Motor neuron (in vitro differentiated cells): ENCODE measurements at regions not wholly inside any gene's neighbourhood (a gene's known extent, or its start where the extent isn't known, plus 50 kb on each side); places are given as distances from the start of the nearest gene placed in this dataset.

ENCODE experiments used
- ATAC-seq, 8 experiments: fragments of 200-7000 bp; cut with Tn5 transposase; replicated peaks in 6 of 8; 2 replicates each; pipeline ENCODE4 v1.8.0; 2021; ENCODE audit warnings: mild to moderate bottlenecking in 8 of 8, moderate library complexity in 8 of 8
- H3K27ac ChIP-seq, 2 donors: fragments of 250-450 bp; sonication (Bioruptor Pico); 2 replicates each; pipeline ENCODE4 v1.9.0; 2021; ENCODE audit warnings: antibody characterized with exemption in 2 of 2, mild to moderate bottlenecking in 2 of 2, moderate library complexity in 1 of 2
- H3K4me1 ChIP-seq, 2 donors: fragments of 250-450 bp; sonication (Bioruptor Pico); replicated peaks in 1 of 2; 2 replicates each; pipeline ENCODE4 v1.6.1; 2021; ENCODE audit warnings: antibody characterized with exemption in 2 of 2, mild to moderate bottlenecking in 2 of 2, moderate library complexity in 1 of 2
- H3K4me3 ChIP-seq, 5 donors: fragments of 250-450 bp; sonication (Bioruptor Pico); 2 replicates each; pipeline ENCODE4 v1.9.0; 2021; ENCODE audit warnings: antibody characterized with exemption in 5 of 5, mild to moderate bottlenecking in 5 of 5, moderate library complexity in 4 of 5
- WGBS, 10 experiments: fragments of 450-650 bp; shearing (Covaris generic); methylation state at CpG; one replicate each; pipeline ENCODE4 v1.0.0; 2022; 5-methylcytosine and 5-hydroxymethylcytosine counted together
- in situ Hi-C, 9 experiments: fragments of 400-800 bp; cut with MboI; loops; one replicate each; pipeline ENCODE4 v1.15.0; 2021; ENCODE audit warnings: low sequenced_read_pairs in 9 of 9, low pct_unique_long_range_greater_than_20kb in 2 of 9; ENCODE audit not compliant: unreplicated experiment in 9 of 9

DNA sequence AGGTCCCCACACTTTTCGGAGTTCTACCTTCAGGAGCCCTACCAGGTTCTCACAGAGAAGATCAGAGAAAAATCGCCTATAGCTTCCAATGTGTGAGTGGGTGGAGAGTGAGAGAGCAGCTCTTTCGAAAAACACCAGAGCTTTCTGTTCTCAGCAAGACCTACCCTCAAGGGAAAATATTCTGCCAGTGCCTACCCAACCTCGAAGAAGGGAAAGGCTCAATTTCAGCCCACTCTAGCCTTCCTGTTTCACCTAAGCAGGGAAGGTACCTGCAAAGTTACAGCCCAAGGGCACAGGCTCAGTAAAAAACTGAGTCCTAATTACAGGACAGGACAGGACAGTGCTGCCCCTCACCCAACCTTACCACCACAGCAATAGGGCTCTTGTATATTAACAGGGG, 104.0 kb upstream of the WDR17 start:
- WGBS, 10 experiments = 0 to 85% (median 64%) methylated on average over 2 to 3 of the region's 4 CpGs; no CpG with 5 or more reads in 4 of the 10 experiments
- Histone ChIP-seq H3K27ac (no peak overlapping the region), H3K4me1 (peaks cover 0 to 6% of the 10 kb centered on the region in 2 donors), H3K4me3 (no peak overlapping the region)
- no peak for ATAC-seq
- in situ Hi-C loops = no loop called here

DNA sequence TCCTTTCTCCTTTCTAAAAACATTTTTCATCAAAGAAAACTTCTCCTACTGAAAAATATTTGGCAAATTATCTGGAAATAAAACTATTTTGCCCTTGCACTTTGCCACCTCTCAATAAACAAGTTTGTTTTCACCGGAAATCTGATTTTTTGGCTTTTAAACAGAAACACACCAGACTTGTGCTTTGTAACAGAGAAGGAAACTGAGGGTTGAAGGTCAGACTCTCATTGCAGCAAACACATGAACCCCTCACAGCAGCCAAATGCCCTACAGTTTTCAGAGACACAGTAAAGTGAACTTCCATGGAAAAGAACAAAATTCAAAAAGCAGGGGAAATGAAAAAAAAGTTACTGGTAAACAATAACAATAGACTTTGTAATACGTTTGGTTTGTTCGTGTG, 95.6 kb upstream of the WDR17 start:
- H3K27ac ChIP-seq = no peak overlapping the region
- in situ Hi-C loops = no loop called here
- no peak for ATAC-seq

DNA sequence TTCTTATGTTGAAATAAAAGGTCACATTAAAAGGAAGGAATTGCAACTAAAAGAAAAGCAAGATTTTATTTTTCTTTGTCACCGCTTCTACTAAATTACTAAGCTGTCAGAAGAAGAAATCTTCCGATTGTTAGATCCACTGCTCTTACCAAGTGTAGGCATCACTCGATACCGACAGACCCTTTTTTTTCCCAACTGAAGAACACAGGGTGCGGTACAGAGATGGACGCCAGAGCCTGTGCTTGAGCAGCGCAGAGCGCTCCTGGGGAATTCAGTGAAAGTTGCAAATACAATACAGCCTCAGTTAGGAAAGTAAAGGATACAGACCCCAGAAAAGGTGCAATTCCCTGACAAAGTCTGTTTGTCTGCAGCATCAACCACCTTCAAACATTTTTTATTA, 94.9 kb upstream of the WDR17 start:
- ATAC-seq = peak in 5 of 8 experiments; percentile 54 to 94 (median 92)
- in situ Hi-C loops = no loop called here
- peak overlapping the region in 4 of 5 donors; percentile 3 to 15 (median 13) for H3K4me3 ChIP-seq
- peaks cover 10 to 19% of the 10 kb centered on the region in 2 donors for H3K4me1 ChIP-seq
- WGBS, 10 experiments = 17 to 75% (median 48%) methylated on average over 1 to 8 of the region's 8 CpGs; no CpG with 5 or more reads in 1 of the 10 experiments
- H3K27ac ChIP-seq = no peak overlapping the region

More for the DNA sequence above, 95.6 kb upstream of the WDR17 start:
- Histone ChIP-seq H3K4me1 (peaks cover 10 to 19% of the 10 kb centered on the region in 2 donors), H3K4me3 (no peak overlapping the region)
- 20 to 100% (median 65%) methylated on average over 1 to 3 of the region's 3 CpGs for WGBS, 10 experiments

DNA sequence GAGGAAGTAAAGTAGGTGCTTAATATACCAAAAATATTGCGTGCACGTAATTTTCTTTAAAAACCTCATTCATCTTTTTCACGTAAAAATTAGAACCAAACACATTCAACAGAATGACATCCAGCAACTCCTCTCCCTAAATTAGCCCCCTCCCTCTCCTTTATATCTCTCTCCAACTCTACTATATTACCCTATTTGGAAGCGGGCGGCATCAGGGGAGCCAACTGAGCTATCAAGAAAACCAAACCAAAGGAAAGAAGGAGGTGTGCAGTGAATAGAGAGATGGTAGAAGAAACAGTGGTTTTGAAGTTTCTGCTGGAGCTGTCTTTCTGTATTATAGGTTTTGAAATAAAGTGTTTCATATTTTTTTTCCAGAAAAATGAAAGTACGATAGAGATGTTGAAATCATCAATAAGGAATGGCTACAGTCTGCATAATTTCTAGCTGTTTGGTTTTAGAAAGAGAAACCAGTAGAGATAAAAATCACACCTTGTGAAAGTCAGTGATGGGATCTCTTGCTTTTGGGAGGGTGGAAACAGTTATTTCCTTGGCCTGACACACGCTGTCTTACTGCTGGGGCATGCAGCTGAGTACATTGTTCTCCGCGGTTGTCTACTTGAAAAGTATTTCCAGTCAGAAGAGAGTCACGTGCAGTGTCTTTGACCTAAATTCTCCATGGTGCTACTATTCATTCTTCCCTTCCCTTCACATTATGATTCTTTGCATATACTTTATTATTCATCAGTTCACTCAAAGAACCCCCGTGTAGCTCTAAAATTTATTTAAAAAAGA, 94.1 kb upstream of the WDR17 start:
- H3K4me1 ChIP-seq = peaks cover 10 to 19% of the 10 kb centered on the region in 2 donors
- in situ Hi-C loops = no loop called here
- ATAC-seq = peak in 5 of 8 experiments; percentile 58 to 88 (median 73)
- H3K4me3 ChIP-seq = peak overlapping the region in 4 of 5 donors; percentile 3 to 16 (median 8)
- H3K27ac ChIP-seq = no peak overlapping the region
- WGBS, 10 experiments = 33 to 72% (median 59%) methylated on average over 3 to 10 of the region's 11 CpGs

DNA sequence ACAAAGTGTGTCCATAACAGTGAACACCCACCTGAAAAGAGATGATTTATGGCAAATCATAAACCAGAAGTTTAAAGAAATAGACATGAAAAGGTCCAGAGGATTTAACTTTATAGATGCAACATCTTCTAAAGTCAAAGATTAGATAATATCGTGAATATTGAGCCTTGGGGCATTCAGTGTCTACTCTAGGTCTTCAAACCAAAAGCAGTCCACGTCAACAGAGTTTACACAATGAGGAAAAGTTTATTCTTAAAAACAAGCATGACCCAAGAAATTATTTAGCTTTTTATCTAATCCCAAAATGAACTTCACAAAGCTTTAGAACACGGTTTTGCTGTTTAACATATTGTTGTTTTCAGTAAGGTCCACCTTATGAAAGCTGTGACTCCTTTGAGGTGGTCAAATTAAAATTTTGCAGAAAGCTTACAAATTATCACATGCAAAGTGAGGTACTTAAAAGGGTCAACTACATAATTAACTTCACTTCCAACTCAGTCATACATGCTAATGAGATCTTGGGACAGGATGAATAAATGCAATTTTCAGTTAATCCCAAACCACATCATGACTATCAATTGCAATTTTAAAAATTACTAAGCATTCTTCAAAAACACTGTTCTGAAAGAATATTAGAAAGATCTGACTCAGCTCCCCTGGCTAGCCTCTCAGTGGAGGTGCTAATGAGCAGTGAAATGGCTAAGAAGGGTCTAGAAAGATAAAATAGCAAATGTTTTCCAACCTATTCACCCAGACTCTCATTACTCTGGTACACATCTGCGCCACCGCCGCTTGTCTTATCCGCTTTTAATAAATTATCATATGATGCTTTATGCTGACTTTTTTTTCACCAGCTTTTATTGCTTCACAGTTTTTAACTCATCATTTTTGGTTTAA, 92.4 kb upstream of the WDR17 start:
- 0 to 100% (median 86%) methylated on average over 2 to 7 of the region's 7 CpGs for WGBS, 10 experiments
- no peak overlapping the region for H3K27ac ChIP-seq
- peak in 4 of 8 experiments; percentile 32 to 90 (median 84) for ATAC-seq
- H3K4me3 ChIP-seq = no peak overlapping the region
- in situ Hi-C loops = no loop called here
- peaks cover 10 to 19% of the 10 kb centered on the region in 2 donors for H3K4me1 ChIP-seq

DNA sequence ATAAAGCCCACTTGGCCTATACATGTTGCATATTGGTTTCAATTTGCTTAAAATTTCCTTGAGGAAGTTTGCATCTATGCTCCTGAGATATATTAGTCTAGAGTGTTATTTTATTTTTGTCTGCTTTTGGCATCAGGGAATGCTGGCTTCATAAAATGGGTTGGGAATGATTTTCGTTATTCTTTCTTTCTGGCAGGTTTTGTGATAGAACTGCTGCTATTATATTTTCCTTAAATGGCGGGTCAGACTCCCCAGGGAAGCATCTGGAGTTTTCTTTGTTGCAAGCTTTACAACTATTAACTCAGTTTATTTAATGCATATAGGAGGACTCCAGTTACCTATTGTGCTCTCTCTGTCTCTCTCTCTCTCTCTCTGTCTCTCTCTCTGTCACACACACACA, 82.0 kb upstream of the WDR17 start:
- 36 to 100% (median 84%) methylated on average over 1 to 2 of the region's 2 CpGs; no CpG with 5 or more reads in 2 of the 10 experiments for WGBS, 10 experiments
- H3K27ac ChIP-seq = no peak overlapping the region
- H3K4me1 ChIP-seq = peaks cover 0 to 3% of the 10 kb centered on the region in 2 donors
- no peak for ATAC-seq
- no peak overlapping the region for H3K4me3 ChIP-seq
- in situ Hi-C loops = no loop called here

DNA sequence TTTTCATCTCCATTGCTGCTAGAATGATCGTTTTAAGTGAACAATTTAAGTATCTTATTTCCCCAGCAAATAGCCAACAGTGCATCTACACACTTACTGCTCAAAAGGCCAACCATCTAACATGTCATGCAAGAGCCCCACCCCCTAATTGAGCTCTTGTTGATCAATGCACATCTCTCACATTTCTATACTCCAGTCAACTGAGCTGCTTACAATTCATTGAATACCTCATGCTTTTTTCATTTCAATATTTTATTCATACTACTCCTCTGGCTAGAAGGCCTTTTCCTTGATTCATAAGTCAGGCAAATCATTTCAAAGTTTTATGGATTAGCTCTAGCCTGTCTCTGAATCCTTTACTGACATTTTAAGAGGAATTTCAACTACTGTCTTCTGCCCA, 79.0 kb upstream of the WDR17 start:
- peak in 2 of 8 experiments; percentile 51 to 62 for ATAC-seq
- in situ Hi-C loops = no loop called here

DNA sequence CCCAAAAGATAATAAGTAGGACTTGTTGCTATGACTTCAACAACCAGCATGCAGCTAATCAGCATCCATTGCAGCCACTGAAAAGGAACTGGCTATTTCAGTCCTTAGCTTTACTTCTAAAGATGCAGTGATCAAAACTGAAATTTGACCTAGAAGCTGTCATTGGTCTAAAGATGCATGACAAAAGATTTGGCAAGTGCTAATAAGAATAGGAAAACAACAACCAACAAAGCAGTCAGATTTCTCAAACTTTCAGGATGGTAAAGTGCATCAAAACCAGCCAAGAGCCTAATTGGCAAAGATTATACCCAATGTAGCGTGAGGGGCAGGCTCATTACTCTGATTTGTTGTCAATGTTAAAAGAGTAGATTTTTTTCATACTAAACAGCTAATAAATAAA, 77.1 kb upstream of the WDR17 start:
- ATAC-seq = peak in 1 of 8 experiments; percentile 20
- Histone ChIP-seq H3K4me1 (peaks cover 0 to 3% of the 10 kb centered on the region in 2 donors), H3K4me3 (no peak overlapping the region), H3K27ac (no peak overlapping the region)
- in situ Hi-C loops = no loop called here
- 0 to 100% (median 82%) methylated on average over 1 of the region's 1 CpG for WGBS, 10 experiments

More for the DNA sequence above, 79.0 kb upstream of the WDR17 start:
- Histone ChIP-seq H3K4me3 (no peak overlapping the region), H3K27ac (no peak overlapping the region), H3K4me1 (peaks cover 0 to 3% of the 10 kb centered on the region in 2 donors)
- 0 to 100% (median 90%) methylated on average over 1 of the region's 1 CpG; no CpG with 5 or more reads in 4 of the 10 experiments for WGBS, 10 experiments

DNA sequence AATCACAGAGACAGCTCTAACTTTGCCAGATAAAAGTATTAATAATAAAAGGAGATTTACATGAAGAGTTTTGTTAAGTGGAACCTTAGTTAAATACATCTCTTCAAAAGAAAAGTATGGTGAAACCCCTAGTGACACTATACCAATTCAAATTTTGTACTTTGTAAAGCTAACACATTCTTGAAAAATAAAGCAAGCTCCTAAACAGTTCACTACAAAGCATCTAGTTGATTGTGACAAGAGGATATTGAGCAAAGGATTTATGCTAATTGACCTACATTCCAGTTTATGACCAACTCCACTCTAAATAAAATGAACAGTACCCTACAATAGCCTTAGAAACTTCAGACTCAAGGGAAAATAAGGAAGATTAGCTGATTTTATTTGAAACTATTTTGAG, 69.4 kb upstream of the WDR17 start:
- Histone ChIP-seq H3K4me3 (no peak overlapping the region), H3K4me1 (peaks cover 0 to 6% of the 10 kb centered on the region in 2 donors), H3K27ac (no peak overlapping the region)
- peak in 2 of 8 experiments; percentile 16 to 27 for ATAC-seq
- in situ Hi-C loops = no loop called here

DNA sequence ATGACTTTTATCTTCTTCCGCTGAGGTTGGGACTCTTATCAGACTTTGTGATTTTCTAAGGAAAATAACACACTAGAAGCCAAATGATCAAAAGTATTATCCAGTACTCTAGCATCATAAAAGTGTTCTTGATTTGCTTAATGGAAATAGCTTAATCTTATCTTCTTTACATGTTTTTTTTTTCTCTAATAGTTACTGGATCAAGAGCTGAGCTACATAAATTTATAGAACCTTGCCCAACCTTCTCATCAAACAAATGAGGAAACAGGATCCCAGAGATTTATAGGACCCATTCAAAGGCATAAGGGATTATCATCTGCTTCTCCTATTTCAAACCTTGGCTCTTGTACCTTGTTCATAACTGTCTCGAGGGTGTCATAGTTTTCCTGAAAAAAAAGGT, 68.3 kb upstream of the WDR17 start:
- no peak for ATAC-seq
- 19 to 100% (median 90%) methylated on average over 1 to 2 of the region's 2 CpGs; no CpG with 5 or more reads in 1 of the 10 experiments for WGBS, 10 experiments
- peaks cover 0 to 6% of the 10 kb centered on the region in 2 donors for H3K4me1 ChIP-seq
- H3K4me3 ChIP-seq = no peak overlapping the region
- no peak overlapping the region for H3K27ac ChIP-seq
- in situ Hi-C loops = no loop called here

DNA sequence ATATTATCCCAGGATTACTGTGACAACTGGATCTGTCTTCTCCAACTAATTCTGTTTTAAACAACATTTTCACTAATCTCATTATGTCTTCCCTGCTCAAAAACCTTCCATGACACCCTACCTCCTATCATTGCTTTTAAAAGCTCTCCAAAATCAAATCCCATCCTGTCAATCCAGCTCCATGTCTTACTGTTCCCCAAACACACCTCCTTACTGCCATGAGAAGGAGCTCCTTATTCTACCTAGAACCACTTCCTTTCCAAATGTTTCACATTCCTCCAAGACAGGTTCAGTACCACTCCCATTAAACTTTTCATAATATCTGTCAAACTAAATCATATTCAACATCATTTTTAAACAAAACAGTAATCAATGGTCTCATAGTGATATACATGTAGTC, 66.9 kb upstream of the WDR17 start:
- in situ Hi-C loops = no loop called here
- Histone ChIP-seq H3K27ac (no peak overlapping the region), H3K4me3 (no peak overlapping the region), H3K4me1 (peaks cover 0 to 6% of the 10 kb centered on the region in 2 donors)
- no peak for ATAC-seq

DNA sequence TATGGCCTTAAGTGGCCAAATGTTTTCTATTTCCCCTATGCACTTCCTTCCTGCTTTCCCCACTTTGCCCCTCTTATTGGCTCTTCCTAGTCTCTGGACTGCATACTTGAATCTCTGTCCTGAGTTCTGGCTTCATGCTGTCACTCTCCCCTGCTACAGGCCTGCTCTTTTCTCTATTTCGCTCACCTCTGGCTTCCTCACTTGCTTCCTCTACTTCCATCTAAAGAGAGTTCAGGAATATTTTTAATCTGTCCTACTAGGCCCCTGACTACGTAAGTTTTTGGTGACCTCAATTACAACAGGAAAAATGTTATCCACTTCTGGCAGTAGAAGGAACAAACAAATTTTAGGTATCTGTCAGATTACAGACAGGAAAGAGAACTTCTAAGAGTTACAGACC, 65.7 kb upstream of the WDR17 start:
- 20 to 100% (median 86%) methylated on average over 1 to 2 of the region's 2 CpGs; no CpG with 5 or more reads in 1 of the 10 experiments for WGBS, 10 experiments
- ATAC-seq = no peak
- Histone ChIP-seq H3K4me3 (no peak overlapping the region), H3K4me1 (peaks cover 0 to 6% of the 10 kb centered on the region in 2 donors), H3K27ac (no peak overlapping the region)
- in situ Hi-C loops = loop anchor here in 1 of 9 experiments (25.0 kb wide), 1 partner anchor 337 kb away; no protein-coding TSS in a partner anchor
